Loucy (cell line): ENCODE measurements at regions not wholly inside any gene's neighbourhood (a gene's known extent, or its start where the extent isn't known, plus 50 kb on each side); places are given as distances from the start of the nearest gene placed in this dataset.

Experiments used
- H2AFZ ChIP-seq: fragments of 200-600 bp; sonication (generic); 2 replicates; pipeline ENCODE4 v1.6.0; 2016; ENCODE audit warnings: antibody characterized with exemption, mild to moderate bottlenecking, low read length, moderate library complexity
- H3F3A ChIP-seq: fragments of 200-600 bp; 2 replicates; pipeline ENCODE4 v1.6.0; 2016; ENCODE audit warnings: antibody characterized with exemption, low read depth, mild to moderate bottlenecking
- H3K27me3 ChIP-seq: fragments of 200-600 bp; sonication (generic); 2 replicates; pipeline ENCODE4 v1.6.1; 2014; ENCODE audit warnings: low read length, mild to moderate bottlenecking; ENCODE audit not compliant: insufficient read depth, poor library complexity, severe bottlenecking
- H3K36me3 ChIP-seq: fragments of 200-600 bp; sonication (generic); 2 replicates; pipeline ENCODE4 v1.6.1; 2016; ENCODE audit warnings: low read length; ENCODE audit not compliant: insufficient read depth
- H3K4me1 ChIP-seq: fragments of 200-600 bp; sonication (generic); 2 replicates; pipeline ENCODE4 v1.5.1; 2014; ENCODE audit warnings: low read length, mild to moderate bottlenecking; ENCODE audit not compliant: insufficient read depth, poor library complexity, severe bottlenecking
- H3K4me2 ChIP-seq: fragments of 200-600 bp; sonication (generic); 2 replicates; pipeline ENCODE4 v1.6.0; 2014; ENCODE audit warnings: antibody characterized with exemption, low read length, low read depth, mild to moderate bottlenecking; ENCODE audit not compliant: poor library complexity, severe bottlenecking
- H3K4me3 ChIP-seq: fragments of 200-600 bp; sonication (generic); 2 replicates; pipeline ENCODE4 v1.5.1; 2014; ENCODE audit warnings: low read length, mild to moderate bottlenecking, mixed read lengths; ENCODE audit not compliant: poor library complexity, severe bottlenecking
- H3K79me2 ChIP-seq: fragments of 200-600 bp; sonication (generic); 2 replicates; pipeline ENCODE4 v1.6.1; 2014; ENCODE audit warnings: low read length; ENCODE audit not compliant: insufficient read depth
- H3K9ac ChIP-seq: fragments of 200-600 bp; sonication (generic); 2 replicates; pipeline ENCODE4 v1.6.0; 2014; ENCODE audit warnings: mild to moderate bottlenecking, low read depth, low read length, moderate library complexity; ENCODE audit not compliant: poor library complexity, severe bottlenecking
- H3K9me2 ChIP-seq: fragments of 200-600 bp; sonication (generic); replicated peaks from 2 replicates; pipeline ENCODE4 v1.6.1; 2016; ENCODE audit warnings: low read depth, low read length, mixed read lengths
- H3K9me3 ChIP-seq: fragments of 200-600 bp; sonication (generic); 2 replicates; pipeline ENCODE4 v1.6.1; 2014; ENCODE audit warnings: mild to moderate bottlenecking, antibody characterized with exemption, low read length, low read depth; ENCODE audit not compliant: insufficient read depth
- H4K20me1 ChIP-seq: fragments of 200-600 bp; sonication (generic); 2 replicates; pipeline ENCODE4 v1.6.0; 2014; ENCODE audit warnings: antibody characterized with exemption, low read length, mild to moderate bottlenecking; ENCODE audit not compliant: insufficient read depth, poor library complexity, severe bottlenecking
- EZH2phosphoT487 ChIP-seq: fragments of 200-600 bp; IDR thresholded peaks from 2 replicates; pipeline ENCODE4 v1.6.1; 2018; ENCODE audit warnings: antibody characterized with exemption, mild to moderate bottlenecking, moderate library complexity, borderline replicate concordance
- TF ChIP-seq, protein P1 (sequence below): fragments of 200-600 bp; sonication (generic); conservative IDR thresholded peaks from 2 replicates; pipeline ENCODE4 v1.5.1; 2014; ENCODE audit warnings: mild to moderate bottlenecking, antibody characterized with exemption, low read length

DNA sequence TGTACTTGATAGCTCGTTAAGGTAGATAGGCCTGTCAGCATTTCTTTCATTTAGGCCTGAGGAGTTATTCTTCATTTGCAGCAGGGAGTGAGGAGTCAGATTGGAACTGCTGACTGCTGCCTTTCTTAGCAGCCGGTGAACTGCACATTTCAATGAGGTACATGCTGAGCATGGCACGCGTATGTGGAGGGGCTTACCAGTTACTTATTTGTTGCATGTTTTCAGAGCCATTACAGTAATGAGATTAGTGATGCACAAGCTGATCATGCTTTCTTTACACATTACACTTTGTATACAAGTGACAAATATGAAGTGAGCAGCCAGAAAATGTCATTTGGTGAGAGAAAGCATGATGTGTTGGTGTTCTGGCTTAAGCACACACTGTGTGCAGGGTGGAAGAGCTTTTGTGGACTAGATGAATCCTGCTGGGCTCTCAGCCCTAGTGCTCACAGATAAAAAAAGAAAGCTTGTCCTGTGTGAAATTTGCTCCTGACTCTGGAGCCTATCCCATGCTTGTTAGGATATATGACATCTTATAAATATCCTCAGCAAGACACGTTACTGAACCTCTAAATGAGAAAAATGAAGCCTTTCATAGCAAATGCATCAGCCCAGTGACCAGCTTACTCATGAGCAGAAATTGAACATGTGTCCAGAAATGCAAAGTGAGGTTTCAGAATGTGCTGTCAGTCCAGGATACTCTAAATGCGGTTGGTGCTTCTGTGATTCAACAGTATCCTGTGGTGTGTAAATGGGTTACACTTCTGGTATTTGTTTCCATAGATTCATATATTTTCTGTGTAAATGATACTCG lies 574.7 kb upstream of the ADGRL2 start:
- H3K9me2 ChIP-seq = no peaks in the 10 kb centered on the region
- TF ChIP-seq, protein P1, sequence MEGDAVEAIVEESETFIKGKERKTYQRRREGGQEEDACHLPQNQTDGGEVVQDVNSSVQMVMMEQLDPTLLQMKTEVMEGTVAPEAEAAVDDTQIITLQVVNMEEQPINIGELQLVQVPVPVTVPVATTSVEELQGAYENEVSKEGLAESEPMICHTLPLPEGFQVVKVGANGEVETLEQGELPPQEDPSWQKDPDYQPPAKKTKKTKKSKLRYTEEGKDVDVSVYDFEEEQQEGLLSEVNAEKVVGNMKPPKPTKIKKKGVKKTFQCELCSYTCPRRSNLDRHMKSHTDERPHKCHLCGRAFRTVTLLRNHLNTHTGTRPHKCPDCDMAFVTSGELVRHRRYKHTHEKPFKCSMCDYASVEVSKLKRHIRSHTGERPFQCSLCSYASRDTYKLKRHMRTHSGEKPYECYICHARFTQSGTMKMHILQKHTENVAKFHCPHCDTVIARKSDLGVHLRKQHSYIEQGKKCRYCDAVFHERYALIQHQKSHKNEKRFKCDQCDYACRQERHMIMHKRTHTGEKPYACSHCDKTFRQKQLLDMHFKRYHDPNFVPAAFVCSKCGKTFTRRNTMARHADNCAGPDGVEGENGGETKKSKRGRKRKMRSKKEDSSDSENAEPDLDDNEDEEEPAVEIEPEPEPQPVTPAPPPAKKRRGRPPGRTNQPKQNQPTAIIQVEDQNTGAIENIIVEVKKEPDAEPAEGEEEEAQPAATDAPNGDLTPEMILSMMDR = no peak
- TF ChIP-seq EZH2phosphoT487 = no peak
- H3K9me3 ChIP-seq = no peaks in the 10 kb centered on the region
- H4K20me1 ChIP-seq = no peaks in the 10 kb centered on the region
- H3K4me1 ChIP-seq = no peaks in the 10 kb centered on the region
- H3K27me3 ChIP-seq = no peaks in the 10 kb centered on the region
- no peak overlapping the region for H2AFZ ChIP-seq
- H3K4me2 ChIP-seq = no peak overlapping the region
- no peak overlapping the region for H3K9ac ChIP-seq
- no peaks in the 10 kb centered on the region for H3K79me2 ChIP-seq
- no peaks in the 10 kb centered on the region for H3F3A ChIP-seq
- H3K4me3 ChIP-seq = no peak overlapping the region
- no peaks in the 10 kb centered on the region for H3K36me3 ChIP-seq

DNA sequence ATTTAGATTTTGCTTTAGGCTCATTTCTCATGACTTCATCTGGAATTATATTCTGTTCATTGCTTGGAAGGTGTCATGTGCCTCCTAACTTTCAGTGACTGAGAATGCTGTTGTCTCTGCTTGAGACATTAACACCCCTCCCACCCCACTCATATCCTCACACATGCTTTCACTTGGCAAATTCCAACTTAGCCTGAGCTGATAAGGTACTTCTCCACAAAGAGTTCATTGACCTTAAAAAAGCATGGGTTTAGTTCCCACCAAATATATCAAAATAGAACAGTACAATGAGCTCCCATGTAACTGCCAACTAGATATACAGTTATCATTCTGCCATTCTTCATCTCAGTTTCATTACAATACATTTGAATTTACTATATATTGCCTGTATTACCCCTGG lies 576.5 kb upstream of the ADGRL2 start:
- no peak for TF ChIP-seq EZH2phosphoT487
- TF ChIP-seq, protein P1 = no peak
- H3K4me3 ChIP-seq = no peak overlapping the region
- no peak overlapping the region for H3K9ac ChIP-seq
- H3K9me2 ChIP-seq = no peaks in the 10 kb centered on the region
- no peaks in the 10 kb centered on the region for H3K27me3 ChIP-seq
- H3K4me2 ChIP-seq = no peak overlapping the region
- H4K20me1 ChIP-seq = no peaks in the 10 kb centered on the region
- H3F3A ChIP-seq = no peaks in the 10 kb centered on the region
- no peak overlapping the region for H2AFZ ChIP-seq
- H3K4me1 ChIP-seq = no peaks in the 10 kb centered on the region
- H3K79me2 ChIP-seq = no peaks in the 10 kb centered on the region
- no peaks in the 10 kb centered on the region for H3K9me3 ChIP-seq
- H3K36me3 ChIP-seq = no peaks in the 10 kb centered on the region

DNA sequence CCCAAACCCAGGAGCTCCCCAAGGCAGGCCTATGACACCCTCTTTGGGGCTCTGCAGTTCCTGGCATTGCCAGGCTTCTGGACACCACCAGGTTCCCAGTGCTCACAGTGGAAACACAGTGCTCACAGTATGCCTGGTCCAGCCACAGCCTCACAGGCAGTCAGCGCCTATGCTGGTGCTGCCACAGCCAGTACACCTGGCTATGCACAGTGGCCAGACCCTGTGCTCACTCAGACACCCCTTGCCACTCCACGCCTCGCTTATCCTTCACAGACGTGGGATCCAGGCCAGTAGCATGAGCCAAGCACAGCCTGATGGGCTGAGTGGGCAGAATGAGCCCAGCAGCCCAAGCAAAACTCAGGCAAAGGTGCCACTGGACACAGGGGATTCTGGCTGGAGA lies 579.2 kb upstream of the ADGRL2 start:
- TF ChIP-seq EZH2phosphoT487 = no peak
- TF ChIP-seq, protein P1 = no peak
- no peaks in the 10 kb centered on the region for H3K27me3 ChIP-seq
- H3K4me3 ChIP-seq = no peak overlapping the region
- H3K9me3 ChIP-seq = no peaks in the 10 kb centered on the region
- no peaks in the 10 kb centered on the region for H3K9me2 ChIP-seq
- no peaks in the 10 kb centered on the region for H4K20me1 ChIP-seq
- H3F3A ChIP-seq = no peaks in the 10 kb centered on the region
- H3K36me3 ChIP-seq = no peaks in the 10 kb centered on the region
- no peaks in the 10 kb centered on the region for H3K4me1 ChIP-seq
- H3K9ac ChIP-seq = no peak overlapping the region
- no peak overlapping the region for H2AFZ ChIP-seq
- H3K4me2 ChIP-seq = no peak overlapping the region
- H3K79me2 ChIP-seq = no peaks in the 10 kb centered on the region
